ENCODE measurements at regions not wholly inside any gene's neighbourhood (a gene's known extent, or its start where the extent isn't known, plus 50 kb on each side); places are given as distances from the start of the nearest gene placed in this dataset.
"Not testable (repeated sequence)": the region's sequence is repeated elsewhere in the genome, so short reads cannot be mapped to it uniquely, and the experiment has no call there.

DNA sequence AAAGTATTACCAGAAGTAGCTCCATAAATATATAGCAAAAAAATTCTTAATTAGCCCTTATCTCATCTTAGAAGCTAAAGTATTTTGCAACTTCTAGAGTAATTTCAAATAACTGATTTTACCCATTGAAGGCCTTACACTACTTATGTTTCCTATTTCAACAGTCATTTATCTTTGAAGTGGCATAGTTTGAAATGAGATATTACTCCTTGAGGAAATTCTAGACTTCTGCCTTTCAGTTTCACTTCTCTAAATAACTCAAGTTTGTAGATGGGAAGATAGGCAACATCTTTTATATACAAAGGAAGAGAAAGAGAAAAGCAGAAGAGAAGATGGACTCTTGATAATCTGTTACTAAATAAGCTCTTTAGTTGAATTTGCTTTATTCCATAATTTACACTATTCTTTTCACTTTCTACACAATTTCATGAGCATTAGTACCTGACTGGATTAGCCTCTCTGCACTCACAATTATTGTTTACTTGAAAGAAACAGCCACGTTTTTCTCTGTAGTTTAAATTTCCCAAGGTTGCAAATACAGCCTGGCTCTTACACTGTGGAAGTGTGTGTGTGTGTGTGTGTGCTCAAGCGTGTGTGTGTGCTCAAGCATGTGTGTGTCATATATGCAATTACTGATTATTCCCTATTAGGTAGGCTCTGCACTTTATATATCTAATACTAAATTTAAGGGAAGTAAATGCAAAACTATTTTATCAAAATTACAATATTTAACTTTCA is 60.6 kb upstream of the EMB start:
- intact Hi-C loops (cut with micrococcal nuclease) = loop anchor here (2.0 kb wide), 1 partner anchor 61 kb away; the partner anchor contains the start of gene EMB
- Mint-ChIP-seq H3K9me3 (peaks cover 28% of the 10 kb centered on the region), H3K4me1 (ENCODE audit: low read depth) (peaks cover 10% of the 10 kb centered on the region), H3K27ac (peak overlapping the region; percentile 43), H3K27me3 (no peaks in the 10 kb centered on the region), H3K36me3 (ENCODE audit: low read depth) (peaks cover 7% of the 10 kb centered on the region), H3K4me3 (no peak overlapping the region)

DNA sequence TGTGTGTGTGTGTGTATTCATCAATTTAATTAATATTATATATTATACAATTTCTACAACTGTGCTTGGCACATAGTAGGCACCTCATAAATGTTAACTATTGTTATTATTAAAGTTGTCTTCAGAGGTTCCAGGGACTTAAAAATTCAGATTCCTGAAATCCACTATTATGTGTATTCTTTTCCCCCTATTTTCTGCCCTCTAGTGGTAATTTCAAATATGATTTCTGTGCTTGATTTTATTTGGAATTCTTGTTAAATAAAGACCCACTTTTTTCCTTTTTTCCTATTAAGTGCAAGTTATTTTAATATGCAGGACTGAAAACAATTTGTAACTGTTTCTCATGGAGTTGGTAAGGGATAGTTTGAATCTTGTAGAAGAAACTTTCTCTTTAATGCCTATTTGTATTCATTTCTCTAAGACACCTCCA is 72.0 kb upstream of the EMB start:
- H3K27ac Mint-ChIP-seq; H3K27me3 Mint-ChIP-seq; H3K36me3 Mint-ChIP-seq (ENCODE audit: low read depth); H3K4me3 Mint-ChIP-seq; H3K9me3 Mint-ChIP-seq: not testable (repeated sequence)
- H3K4me1 Mint-ChIP-seq (ENCODE audit: low read depth) = peaks cover 17% of the 10 kb centered on the region
- intact Hi-C loops (cut with micrococcal nuclease) = loop anchor here (10.0 kb wide), 1 partner anchor 152 kb away; the partner anchor contains the start of gene PARP8

DNA sequence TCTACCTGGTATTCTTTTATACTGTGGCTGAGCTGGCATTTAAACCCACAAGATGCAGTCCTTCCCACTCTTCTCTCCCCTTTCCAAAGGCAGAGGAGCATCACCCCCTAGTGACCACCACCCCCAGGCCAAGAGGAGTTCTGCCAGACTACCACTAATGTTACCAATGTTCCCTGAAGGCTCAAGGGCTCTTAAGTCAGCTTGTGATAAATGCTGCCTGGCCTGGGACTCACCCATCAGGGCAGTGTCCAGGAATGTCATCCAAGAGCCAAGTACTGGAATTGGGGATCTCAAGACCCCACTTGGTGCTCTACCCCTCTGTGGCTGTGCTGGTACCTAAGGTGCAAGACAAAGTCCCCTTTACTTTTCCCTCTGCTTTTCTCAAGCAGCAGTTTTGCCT is 80.0 kb upstream of the EMB start:
- not testable (repeated sequence) for H3K27me3 Mint-ChIP-seq; H3K4me1 Mint-ChIP-seq (ENCODE audit: low read depth); H3K4me3 Mint-ChIP-seq; H3K36me3 Mint-ChIP-seq (ENCODE audit: low read depth); H3K9me3 Mint-ChIP-seq; H3K27ac Mint-ChIP-seq
- intact Hi-C loops (cut with micrococcal nuclease) = loop anchor here (10.0 kb wide), 1 partner anchor 234 kb away; no protein-coding TSS in a partner anchor

DNA sequence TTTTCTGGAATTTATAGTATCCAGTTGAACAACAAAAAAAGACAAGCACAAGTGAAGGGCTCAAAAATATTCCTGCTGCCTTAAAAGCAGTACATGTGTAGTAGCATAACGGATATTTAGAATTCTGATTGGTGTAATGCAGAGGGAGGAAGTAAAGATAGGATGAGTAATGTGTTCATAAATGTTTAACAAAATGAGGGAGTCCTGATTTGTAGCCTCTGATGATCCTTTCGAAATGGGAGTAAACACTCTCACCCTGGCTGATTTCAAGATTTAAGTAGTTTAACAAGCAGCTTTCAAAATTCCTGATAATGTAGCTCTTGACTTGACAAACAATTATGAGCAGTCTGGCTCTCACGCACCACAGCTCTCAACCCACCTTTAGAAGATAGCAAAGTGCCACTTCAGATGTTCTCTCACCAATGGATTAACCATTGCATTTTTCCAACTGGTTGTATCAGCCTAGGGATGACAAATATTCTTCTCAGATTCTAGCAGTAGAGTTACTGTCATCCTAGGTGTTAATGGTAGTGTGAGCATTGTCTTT is 86.5 kb upstream of the EMB start:
- not testable (repeated sequence) for H3K27me3 Mint-ChIP-seq; H3K4me1 Mint-ChIP-seq (ENCODE audit: low read depth); H3K4me3 Mint-ChIP-seq; H3K27ac Mint-ChIP-seq; H3K9me3 Mint-ChIP-seq; H3K36me3 Mint-ChIP-seq (ENCODE audit: low read depth)
- intact Hi-C loops (cut with micrococcal nuclease) = loop anchor here (10.0 kb wide), 1 partner anchor 227 kb away; no protein-coding TSS in a partner anchor

DNA sequence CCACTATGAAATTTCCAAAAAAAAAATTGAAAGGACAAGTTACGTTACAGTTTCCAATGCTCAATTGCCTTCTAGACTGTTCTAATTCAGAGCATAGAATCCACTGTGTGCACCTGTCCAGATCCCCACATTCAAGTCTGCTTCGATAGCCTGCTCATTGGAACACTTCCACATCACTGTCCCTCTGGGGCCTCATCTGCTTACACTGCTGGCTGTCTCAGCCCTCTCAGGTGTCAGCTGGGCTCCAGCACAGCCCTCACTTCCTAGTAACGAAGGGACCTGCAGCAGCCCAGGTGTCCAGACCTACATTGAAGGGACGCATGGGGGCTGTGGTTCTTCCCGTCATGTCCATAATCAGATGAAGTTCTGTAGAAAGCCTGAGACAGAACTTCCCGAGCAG is 94.3 kb upstream of the EMB start:
- Mint-ChIP-seq H3K36me3 (ENCODE audit: low read depth) (no peaks in the 10 kb centered on the region), H3K4me3 (no peak overlapping the region), H3K27ac (no peak overlapping the region), H3K27me3 (no peaks in the 10 kb centered on the region), H3K4me1 (ENCODE audit: low read depth) (peaks cover 11% of the 10 kb centered on the region), H3K9me3 (peaks cover 13% of the 10 kb centered on the region)
- intact Hi-C loops (cut with micrococcal nuclease) = no loop called here

DNA sequence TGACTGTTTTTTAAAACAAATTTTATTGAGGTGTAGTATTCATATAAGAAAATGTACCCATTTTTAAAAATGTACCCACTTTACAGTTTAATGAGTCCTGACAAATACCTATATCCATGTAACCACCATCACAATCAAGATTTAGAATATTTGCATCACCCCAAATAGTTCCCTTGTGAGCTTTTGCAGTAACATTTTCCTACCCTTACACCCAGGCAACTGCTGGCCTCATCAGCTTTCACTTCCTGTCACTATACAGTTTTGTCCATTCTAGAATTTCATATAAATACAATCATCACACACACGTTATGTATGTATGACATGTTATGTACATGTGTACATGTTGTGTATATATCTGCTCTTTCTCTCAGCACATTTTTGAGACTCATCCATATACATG is 96.4 kb upstream of the EMB start:
- intact Hi-C loops (cut with micrococcal nuclease); H3K27ac Mint-ChIP-seq; H3K27me3 Mint-ChIP-seq; H3K4me3 Mint-ChIP-seq; H3K36me3 Mint-ChIP-seq (ENCODE audit: low read depth): not testable (repeated sequence)
- peaks cover 11% of the 10 kb centered on the region for H3K4me1 Mint-ChIP-seq (ENCODE audit: low read depth)
- H3K9me3 Mint-ChIP-seq = peaks cover 20% of the 10 kb centered on the region

DNA sequence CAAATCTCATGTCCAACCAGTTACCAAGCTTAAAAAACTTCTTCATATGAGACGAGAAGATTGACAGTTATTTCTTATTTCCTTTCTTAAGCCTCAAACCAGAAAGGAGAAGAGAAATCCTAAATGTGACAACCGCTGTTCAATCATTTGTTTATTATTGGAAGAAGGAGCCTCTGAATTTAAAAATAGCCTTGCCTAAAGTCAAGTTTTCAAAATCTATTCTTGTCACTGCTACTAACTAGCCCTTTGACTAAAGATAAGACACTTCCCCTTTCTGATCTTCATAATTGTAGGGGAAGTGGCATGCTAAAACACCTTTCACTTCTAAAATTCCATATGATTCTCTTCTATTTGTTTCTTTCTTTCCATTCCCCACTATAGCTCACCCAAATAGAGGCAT is 106.2 kb upstream of the EMB start:
- intact Hi-C loops (cut with micrococcal nuclease) = no loop called here
- H3K9me3 Mint-ChIP-seq = peaks cover 14% of the 10 kb centered on the region
- H3K27ac Mint-ChIP-seq = no peak overlapping the region

DNA sequence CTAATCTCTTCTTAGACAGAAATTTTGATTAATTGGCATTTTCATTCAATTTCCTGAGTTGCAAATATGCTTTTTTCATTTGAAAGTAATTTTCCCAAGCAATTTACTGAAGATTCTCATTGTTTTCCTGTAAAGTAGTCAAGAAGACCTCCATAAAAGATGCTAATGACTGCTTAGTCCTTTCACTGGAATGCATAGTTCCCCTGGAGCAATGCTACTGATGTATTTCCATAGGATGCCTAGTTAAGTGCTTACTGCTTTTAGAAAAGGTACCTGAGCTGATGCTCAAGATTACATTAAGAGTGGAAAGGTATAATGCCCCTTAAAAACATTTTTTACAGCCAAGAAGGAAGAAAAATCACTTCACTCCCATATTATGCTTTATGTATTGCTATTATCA is 109.2 kb upstream of the EMB start:
- no peaks in the 10 kb centered on the region for H3K36me3 Mint-ChIP-seq (ENCODE audit: low read depth)
- intact Hi-C loops (cut with micrococcal nuclease) = no loop called here
- peaks cover 8% of the 10 kb centered on the region for H3K4me1 Mint-ChIP-seq (ENCODE audit: low read depth)
- H3K27ac Mint-ChIP-seq = no peak overlapping the region
- no peaks in the 10 kb centered on the region for H3K27me3 Mint-ChIP-seq
- no peak overlapping the region for H3K4me3 Mint-ChIP-seq
- no peaks in the 10 kb centered on the region for H3K9me3 Mint-ChIP-seq

More for the DNA sequence above, 106.2 kb upstream of the EMB start:
- H3K36me3 Mint-ChIP-seq (ENCODE audit: low read depth) = no peaks in the 10 kb centered on the region
- H3K27me3 Mint-ChIP-seq = no peaks in the 10 kb centered on the region
- H3K4me1 Mint-ChIP-seq (ENCODE audit: low read depth) = peaks cover 12% of the 10 kb centered on the region
- no peak overlapping the region for H3K4me3 Mint-ChIP-seq

DNA sequence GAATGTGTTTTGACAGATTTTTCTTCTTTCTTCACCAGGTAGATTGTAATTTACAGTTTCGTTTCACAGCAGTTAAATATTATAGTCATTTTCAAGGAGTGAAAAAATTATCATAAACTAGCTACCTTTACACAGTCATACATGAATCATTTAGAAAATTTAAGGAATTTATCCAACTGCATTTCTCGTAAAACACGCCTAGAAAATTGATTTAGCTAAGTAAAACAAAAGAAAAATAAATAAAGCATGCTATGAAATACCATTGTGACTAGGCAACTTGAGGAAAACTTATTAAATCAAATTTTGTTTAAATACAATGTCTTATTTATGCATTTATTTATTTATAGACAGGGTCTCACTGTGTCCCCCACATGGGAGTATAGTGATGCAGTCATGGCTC is 109.9 kb upstream of the EMB start:
- Mint-ChIP-seq H3K4me3 (no peak overlapping the region), H3K27me3 (no peaks in the 10 kb centered on the region), H3K9me3 (no peaks in the 10 kb centered on the region), H3K4me1 (ENCODE audit: low read depth) (peaks cover 8% of the 10 kb centered on the region), H3K27ac (no peak overlapping the region), H3K36me3 (ENCODE audit: low read depth) (no peaks in the 10 kb centered on the region)
- intact Hi-C loops (cut with micrococcal nuclease) = no loop called here

DNA sequence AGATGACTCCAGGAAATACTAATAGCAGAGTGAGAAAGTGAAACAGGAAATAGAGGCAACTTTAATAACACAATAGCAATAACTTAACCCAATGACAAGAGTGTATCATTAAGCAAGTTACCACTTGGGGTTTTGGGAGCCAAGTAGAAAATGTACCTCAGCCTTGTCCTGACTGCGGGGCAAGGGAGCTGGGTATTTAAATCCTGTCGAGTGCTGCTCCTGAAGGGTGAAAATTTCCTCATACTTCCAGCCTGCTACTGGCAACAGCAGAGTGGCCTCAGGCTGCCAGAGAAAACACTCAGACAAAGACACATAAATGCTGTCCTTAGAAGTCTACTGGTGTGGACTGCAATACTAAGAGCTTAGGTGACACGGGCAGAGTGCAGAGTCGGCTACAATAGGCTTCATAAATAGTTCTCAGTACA is 112.5 kb upstream of the EMB start:
- intact Hi-C loops (cut with micrococcal nuclease) = no loop called here
- Mint-ChIP-seq H3K4me1 (ENCODE audit: low read depth) (no peaks in the 10 kb centered on the region), H3K4me3 (no peak overlapping the region), H3K9me3 (no peaks in the 10 kb centered on the region), H3K27me3 (no peaks in the 10 kb centered on the region), H3K36me3 (ENCODE audit: low read depth) (no peaks in the 10 kb centered on the region), H3K27ac (no peak overlapping the region)

DNA sequence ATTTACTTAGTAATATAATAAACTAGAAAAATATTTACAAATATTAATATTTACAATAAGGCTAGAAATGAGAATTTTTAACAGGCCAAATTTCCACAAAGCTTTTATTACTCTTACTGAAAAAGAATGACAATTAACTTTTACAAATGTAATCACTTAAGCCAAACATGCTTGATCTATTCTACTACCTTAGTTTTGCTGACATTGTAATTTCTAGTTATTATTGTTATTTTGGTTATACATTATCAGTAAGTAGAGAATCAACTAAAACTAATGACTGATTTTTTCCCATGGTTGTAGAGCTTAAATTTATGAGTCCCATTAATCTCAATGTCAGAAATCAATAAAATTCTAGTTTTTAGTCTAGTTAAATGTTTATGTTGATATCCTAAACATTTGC is 107.8 kb upstream of the PARP8 start:
- H3K36me3 Mint-ChIP-seq (ENCODE audit: low read depth); H3K9me3 Mint-ChIP-seq; H3K4me3 Mint-ChIP-seq; H3K27ac Mint-ChIP-seq; H3K27me3 Mint-ChIP-seq; H3K4me1 Mint-ChIP-seq (ENCODE audit: low read depth); intact Hi-C loops (cut with micrococcal nuclease): not testable (repeated sequence)

DNA sequence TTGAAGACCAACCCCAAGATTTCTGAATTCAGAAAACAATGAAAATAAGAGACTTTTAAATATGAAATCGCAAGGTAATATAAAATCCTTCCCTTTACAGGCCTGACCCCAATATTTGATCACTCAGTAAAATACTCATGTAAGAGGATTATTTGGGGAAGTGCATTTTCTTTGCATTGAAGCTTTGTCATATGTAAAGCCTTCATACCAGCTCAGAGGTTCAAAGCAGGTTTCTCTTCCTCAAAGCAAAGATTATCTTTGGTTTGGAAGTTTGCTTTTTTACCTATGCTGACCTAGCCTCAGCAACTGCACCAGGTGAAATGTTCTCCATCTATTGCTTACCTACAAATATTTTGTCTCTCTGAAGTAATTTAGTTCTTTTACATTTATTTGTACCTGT is 106.5 kb upstream of the PARP8 start:
- Mint-ChIP-seq H3K27me3 (no peaks in the 10 kb centered on the region), H3K27ac (no peak overlapping the region), H3K36me3 (ENCODE audit: low read depth) (no peaks in the 10 kb centered on the region), H3K9me3 (no peaks in the 10 kb centered on the region), H3K4me3 (no peak overlapping the region), H3K4me1 (ENCODE audit: low read depth) (peaks cover 7% of the 10 kb centered on the region)
- intact Hi-C loops (cut with micrococcal nuclease) = no loop called here

DNA sequence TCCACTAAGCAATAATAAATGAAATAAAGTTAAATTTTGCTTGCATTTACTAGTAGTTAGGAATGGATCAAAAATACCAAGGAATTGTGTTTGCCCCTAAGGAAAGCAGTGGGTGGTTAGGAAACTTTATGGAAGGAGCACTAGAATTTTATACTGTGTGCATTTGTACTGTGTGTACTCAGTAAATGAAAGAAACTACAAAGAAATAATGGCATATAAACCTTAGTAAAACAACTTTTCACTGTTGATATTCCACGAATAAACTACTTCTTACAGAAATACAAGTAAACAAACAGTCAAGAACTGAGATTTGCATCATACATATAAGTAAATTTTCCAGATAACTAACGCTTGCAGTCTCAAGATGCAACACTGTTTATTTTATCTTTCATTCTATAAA is 103.7 kb upstream of the PARP8 start:
- Mint-ChIP-seq H3K9me3 (peaks cover 8% of the 10 kb centered on the region), H3K27me3 (no peaks in the 10 kb centered on the region), H3K4me3 (no peak overlapping the region), H3K4me1 (ENCODE audit: low read depth) (peaks cover 14% of the 10 kb centered on the region), H3K36me3 (ENCODE audit: low read depth) (peaks cover 2% of the 10 kb centered on the region), H3K27ac (no peak overlapping the region)
- intact Hi-C loops (cut with micrococcal nuclease) = no loop called here

DNA sequence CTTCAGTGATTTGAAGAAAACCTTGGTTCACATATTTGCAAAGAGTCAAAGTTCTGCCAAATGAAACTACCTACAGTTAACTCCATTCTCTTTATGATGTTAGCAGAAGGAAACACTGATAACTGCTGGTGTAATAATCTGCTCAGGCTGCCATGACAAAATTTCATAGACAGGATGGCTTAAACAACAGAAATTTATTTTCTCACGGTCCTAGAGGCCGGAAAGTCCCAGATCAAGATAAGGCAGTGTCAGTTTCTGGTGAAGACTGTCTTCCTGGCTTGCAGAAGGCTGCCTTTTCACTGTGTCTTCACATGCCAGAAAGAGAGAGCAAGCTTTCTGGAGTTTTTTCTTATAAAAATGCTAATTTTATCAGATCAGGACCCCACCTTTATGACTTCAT is 102.4 kb upstream of the PARP8 start:
- H3K4me1 Mint-ChIP-seq (ENCODE audit: low read depth) = peaks cover 14% of the 10 kb centered on the region
- H3K36me3 Mint-ChIP-seq (ENCODE audit: low read depth) = peaks cover 7% of the 10 kb centered on the region
- no peaks in the 10 kb centered on the region for H3K27me3 Mint-ChIP-seq
- intact Hi-C loops (cut with micrococcal nuclease) = no loop called here
- peaks cover 22% of the 10 kb centered on the region for H3K9me3 Mint-ChIP-seq
- no peak overlapping the region for H3K27ac Mint-ChIP-seq
- H3K4me3 Mint-ChIP-seq = no peak overlapping the region

DNA sequence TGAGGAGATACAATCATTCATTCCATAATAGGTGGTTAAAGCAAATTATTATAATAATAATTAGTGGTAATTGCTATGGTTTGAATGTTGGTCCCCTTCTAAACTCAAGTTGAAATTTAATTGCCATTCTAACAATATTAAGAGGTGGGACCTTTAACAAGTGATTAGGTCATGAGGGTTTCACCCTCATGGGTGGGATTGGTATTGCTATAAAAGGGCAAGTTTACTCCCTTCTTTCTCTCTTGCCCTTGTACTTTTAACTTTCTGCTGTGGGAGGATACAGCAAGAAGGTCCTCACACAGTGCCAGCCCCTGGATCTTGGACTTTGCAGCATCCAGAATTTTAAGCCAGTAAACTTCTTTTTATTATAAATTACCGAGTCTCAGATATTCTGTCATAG is 101.9 kb upstream of the PARP8 start:
- Mint-ChIP-seq H3K9me3 (peaks cover 25% of the 10 kb centered on the region), H3K4me1 (ENCODE audit: low read depth) (peaks cover 9% of the 10 kb centered on the region), H3K36me3 (ENCODE audit: low read depth) (peaks cover 7% of the 10 kb centered on the region), H3K4me3 (no peak overlapping the region), H3K27ac (no peak overlapping the region), H3K27me3 (no peaks in the 10 kb centered on the region)
- intact Hi-C loops (cut with micrococcal nuclease) = no loop called here
